ENCODE measurements at regions not wholly inside any gene's neighbourhood (a gene's known extent, or its start where the extent isn't known, plus 50 kb on each side); places are given as distances from the start of the nearest gene placed in this dataset.
"Not testable (repeated sequence)": the region's sequence is repeated elsewhere in the genome, so short reads cannot be mapped to it uniquely, and the experiment has no call there.

- DNase-seq (ENCODE audit: low spot score) = no peak
Observed at GRCh38 chr12:114858388-114859146, 174.6 kb upstream of the TBX3 start.

DNA sequence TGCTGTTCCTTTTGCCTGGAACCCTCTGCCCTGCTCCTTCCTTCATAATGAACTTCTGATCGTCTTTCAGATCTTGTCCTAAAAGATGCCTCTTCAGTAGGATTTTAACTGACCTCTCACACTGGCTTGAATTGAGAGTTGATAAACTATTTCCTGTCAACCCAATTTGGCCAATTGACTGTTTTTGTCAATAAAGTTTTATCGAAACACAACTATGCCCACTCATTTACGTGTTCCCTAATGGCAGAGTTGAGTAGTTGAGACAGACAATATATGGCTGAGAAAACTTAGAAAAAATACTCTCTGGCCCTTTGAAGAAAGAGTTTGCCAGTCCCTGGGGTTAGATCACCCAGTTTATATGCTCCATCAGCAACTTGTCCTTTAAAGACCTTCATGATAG is 171.7 kb upstream of the TBX3 start:
- DNase-seq (ENCODE audit: low spot score) = no peak

- DNase-seq (ENCODE audit: low spot score) = no peak
Observed at GRCh38 chr12:114852976-114853529, 169.1 kb upstream of the TBX3 start.

DNA sequence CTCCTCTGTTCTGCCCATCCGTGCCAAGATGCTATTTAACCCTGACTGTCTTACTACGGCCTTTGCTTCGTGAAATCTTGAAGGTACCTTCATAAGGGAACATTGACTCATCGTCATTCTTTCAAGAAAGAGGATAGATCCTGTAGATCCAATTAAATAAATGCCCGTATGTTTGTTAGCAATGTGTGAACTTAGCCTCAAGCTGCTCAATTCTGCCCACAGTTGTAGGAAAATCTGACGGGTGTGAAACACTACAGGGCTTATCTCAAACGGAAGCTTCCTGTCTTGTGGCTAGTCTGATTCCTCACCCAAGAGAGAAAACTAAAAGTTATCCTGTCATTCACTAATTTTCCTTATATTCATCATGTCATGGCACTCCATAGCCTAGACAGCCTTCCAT is 168.0 kb upstream of the TBX3 start:
- DNase-seq (ENCODE audit: low spot score) = no peak

DNA sequence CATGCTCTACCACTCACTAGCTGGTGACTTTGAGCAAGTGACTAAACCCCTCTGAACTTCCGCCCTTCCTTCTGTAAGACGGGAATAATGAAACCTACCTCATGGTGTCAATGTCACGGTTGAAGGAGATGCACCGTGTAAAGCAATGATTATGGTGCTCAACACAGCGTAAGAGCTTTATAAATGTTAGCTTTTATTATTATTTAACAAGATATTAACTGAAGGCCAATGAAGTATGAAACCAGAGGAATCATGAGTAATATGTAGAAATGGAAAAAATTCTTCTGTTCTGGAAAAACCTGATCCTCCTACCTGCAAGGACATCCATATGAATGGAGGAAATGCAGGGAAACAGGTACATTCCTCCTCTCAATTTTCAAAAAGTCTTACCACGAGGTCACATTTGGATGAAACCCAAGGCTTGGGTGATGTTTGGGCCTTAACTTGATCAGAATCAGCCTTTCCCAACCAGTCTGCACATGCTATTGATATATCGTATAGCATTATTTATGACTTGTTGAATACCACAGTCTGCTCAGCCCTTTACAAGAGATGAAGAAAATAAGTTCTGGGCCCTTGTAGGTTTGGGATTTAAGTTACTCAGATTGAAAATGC is 166.8 kb upstream of the TBX3 start:
- no peak for DNase-seq (ENCODE audit: low spot score)

- DNase-seq (ENCODE audit: low spot score) = no peak
Observed at GRCh38 chr12:114848666-114849065, 164.7 kb upstream of the TBX3 start.

GRCh38 chr12:114847441-114848035 is 163.6 kb upstream of the TBX3 start:
- no peak for DNase-seq (ENCODE audit: low spot score)

DNA sequence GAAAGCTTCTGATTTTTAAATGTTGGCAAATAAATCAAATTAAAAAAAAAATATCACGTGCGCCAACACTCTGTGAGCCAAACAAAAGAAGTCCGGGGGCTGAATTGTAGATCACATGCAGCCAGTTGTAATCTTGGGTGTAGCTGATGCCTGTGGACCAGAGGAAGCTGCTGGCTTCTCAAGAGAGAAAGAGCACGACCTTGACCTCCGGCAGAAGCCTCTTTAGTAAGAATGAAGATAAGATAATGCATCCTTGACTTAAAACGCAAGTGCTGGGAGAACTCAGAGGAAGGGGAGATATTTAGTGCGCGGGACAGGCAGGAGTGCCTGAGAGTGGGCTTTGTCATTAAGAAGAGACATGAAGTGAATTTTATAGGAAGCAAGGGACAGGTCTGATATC is 162.8 kb upstream of the TBX3 start:
- DNase-seq (ENCODE audit: low spot score) = no peak

GRCh38 chr12:114841557-114842251 is 157.7 kb upstream of the TBX3 start:
- peak; percentile 95 for DNase-seq (ENCODE audit: low spot score)

DNA sequence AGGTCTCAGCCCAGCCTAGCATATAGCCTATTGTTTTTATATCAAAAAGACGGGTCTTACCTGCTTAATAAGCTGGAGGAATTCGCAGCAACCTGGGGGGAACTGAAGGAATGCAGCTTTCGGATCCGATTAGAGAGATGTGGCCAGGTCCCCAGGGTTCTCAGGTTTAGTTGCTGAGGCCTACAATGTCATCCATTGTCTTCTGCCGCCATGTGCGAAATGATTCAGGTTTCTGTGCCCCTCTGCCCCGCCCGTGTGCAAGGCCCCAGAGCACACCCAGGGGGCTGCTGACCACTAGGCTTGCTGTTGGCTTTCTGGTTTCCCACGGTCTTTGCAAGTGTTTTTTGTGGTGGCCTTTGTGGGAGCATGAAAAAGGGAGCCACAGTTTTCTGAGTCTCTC is 154.5 kb upstream of the TBX3 start:
- peak; percentile 75 for DNase-seq (ENCODE audit: low spot score)

GRCh38 chr12:114836609-114837008 is 152.6 kb upstream of the TBX3 start:
- DNase-seq (ENCODE audit: low spot score) = no peak

- DNase-seq (ENCODE audit: low spot score) = peak; percentile 50
Observed at GRCh38 chr12:114835031-114835430, 151.1 kb upstream of the TBX3 start.

GRCh38 chr12:114834621-114835020 is 150.6 kb upstream of the TBX3 start:
- DNase-seq (ENCODE audit: low spot score) = peak; percentile 39

- DNase-seq (ENCODE audit: low spot score) = no peak
Observed at GRCh38 chr12:114829833-114830232, 145.9 kb upstream of the TBX3 start.

GRCh38 chr12:114829244-114829643 is 145.3 kb upstream of the TBX3 start:
- not testable (repeated sequence) for DNase-seq (ENCODE audit: low spot score)

DNA sequence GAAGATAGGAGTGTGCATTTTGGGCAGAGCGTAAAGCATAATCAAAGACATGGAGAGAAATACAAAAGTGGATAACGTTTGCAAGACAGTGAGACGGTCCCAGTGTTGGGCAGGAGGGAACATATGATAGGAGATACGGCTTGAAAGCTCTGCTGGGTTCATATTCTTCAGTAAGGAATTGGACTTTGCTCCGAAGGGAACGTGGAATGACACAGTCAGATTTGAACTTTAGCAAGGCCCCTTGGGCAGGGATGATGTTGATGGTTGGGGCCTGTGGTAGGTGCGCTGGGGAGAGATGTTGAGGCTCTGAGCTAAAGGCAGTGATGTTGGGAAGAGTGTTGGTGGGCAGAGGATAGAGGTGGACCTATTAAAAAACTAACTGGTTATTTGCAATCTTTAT is 143.5 kb upstream of the TBX3 start:
- no peak for DNase-seq (ENCODE audit: low spot score)

DNA sequence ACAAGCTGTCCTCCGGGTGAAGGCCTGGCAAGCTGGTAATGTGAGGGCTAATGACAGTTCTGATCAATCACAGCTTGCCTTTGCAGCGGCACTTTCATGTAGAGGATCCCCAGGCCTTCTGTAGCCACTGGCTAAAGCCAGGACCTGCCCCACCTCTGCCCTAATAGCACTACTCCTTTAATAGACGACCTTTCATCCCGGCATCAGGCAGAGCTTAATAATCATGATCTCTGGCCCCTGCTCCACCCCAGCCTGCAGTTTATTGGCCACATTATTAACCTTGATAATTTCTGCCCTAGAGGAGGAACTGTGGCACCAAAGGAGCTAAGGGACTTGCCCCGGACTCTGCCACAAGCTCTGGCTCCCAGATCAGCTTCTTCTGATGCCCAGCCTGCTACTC is 142.3 kb upstream of the TBX3 start:
- DNase-seq (ENCODE audit: low spot score) = no peak

- DNase-seq (ENCODE audit: low spot score) = no peak
Observed at GRCh38 chr12:114823724-114824123, 139.7 kb upstream of the TBX3 start.

GRCh38 chr12:114821570-114821969 is 137.6 kb upstream of the TBX3 start:
- no peak for DNase-seq (ENCODE audit: low spot score)

GRCh38 chr12:114820796-114821195 is 136.8 kb upstream of the TBX3 start:
- DNase-seq (ENCODE audit: low spot score) = no peak

DNA sequence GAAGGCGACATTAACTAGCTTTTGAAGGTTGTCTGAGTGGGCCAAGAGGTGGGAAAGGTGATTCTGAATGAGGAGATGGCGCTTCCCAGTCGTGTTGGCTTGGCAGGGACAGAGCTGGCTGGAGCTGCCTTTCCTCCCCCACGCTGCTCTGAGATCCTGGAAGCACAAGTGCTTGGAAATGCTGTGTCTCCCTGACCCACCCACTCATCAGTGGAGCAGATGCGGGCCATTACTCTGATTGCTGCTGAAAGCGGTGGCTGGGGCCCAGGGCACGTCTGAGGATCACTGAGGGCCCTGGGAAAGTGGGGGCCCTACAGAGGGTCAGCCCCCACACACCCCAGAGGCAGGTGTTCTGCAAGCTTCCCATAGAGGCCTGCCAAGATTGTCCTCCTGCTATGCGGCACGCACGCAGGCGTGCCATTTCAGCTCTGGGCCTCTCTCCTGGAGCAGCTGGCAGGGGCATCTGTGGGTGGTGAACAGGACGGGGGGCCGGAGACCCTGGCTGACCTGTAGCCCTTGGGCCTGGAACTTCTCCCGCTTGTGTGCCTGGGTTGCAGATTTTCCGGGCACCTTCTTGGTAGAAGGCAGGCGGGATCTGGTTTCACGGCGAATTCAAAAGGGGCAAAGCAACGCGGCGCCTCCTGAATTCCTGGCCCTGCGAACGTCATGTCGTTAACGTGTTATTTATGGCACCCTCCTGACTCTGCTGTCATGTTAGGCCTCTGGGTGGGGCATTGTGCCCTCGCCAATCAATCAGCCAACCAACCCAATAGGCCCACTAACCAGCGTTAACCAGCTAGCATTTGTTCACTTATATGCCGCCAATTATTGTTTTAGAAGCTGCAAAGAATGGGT is 133.8 kb upstream of the TBX3 start:
- no peak for DNase-seq (ENCODE audit: low spot score)
